ENCODE measurements at regions not wholly inside any gene's neighbourhood (a gene's known extent, or its start where the extent isn't known, plus 50 kb on each side); places are given as distances from the start of the nearest gene placed in this dataset.

DNA sequence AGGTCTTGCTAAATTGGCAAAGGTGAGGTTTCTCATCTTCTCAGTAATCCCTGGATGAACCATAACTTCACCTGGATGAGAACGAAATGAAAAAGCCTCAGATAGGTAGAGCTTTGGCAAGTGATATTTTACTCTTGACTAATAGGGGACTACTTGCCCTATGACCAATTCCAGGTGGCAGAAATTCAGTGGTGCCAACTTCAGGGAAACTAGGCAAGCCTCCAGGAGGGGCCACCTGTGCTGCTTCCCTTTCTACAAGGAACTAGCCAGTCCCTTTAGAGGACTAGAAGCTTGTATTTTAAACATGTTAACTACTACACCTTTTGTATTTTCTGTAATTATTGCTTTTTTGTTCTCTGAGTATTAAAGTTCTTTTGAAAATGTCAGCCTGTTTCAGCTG is 169.0 kb upstream of the GRIA1 start:
- WGBS, 2 donors (ENCODE audit: low coverage in 1 of 2): 58% methylated on average over 1 of the region's 1 CpG; no CpG with 5 or more reads in 1 of the 2 donors
- intact Hi-C loops (cut with DNase I; ENCODE audit: low total_unique reads): no loop called here

DNA sequence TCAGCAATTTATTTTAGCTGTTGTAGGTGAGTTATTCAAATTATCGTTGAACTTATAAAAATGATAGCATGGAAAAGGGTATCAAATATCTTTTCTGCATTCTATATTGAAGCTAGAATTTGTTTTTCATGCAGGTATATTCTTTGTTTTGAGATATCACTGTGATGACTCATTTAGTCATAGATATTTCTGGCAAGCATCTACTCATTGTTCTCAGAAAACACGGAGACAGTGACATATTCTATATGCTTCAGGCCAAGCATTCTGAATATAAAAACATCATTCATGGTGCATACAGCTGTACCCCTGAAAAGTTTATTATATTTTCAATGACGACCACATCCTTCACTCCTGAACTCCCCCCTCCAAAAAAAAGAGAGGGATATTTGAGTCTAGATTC is 150.3 kb upstream of the GRIA1 start:
- WGBS, 2 donors (ENCODE audit: low coverage in 1 of 2): 67 to 82% methylated on average over 3 of the region's 3 CpGs
- Histone ChIP-seq H3K27me3 (no peaks in the 10 kb centered on the region), H3K36me3 (no peaks in the 10 kb centered on the region), H3K9me3 (no peaks in the 10 kb centered on the region), H3K27ac (no peak overlapping the region), H3K4me1 (no peaks in the 10 kb centered on the region), H3K4me3 (no peak overlapping the region)
- intact Hi-C loops (cut with DNase I; ENCODE audit: low total_unique reads) (no loop called here), in situ Hi-C loops (cut with MboI; ENCODE audit: low pct_ligation_motif_present in 1 of 4, low pct_unique_long_range_greater_than_20kb in 1 of 4, low sequenced_read_pairs in 3 of 4) (no loop called here)
- no peak for TF ChIP-seq CTCF (IDR thresholded peaks at IDR 0.05)
- no peak for TF ChIP-seq EP300 (IDR thresholded peaks at IDR 0.05; ENCODE audit: low read depth)
- TF ChIP-seq POLR2AphosphoS5 (IDR thresholded peaks at IDR 0.05): no peak
- TF ChIP-seq POLR2A (IDR thresholded peaks at IDR 0.05): no peak
- DNase-seq: no peak

More for the DNA sequence above, 169.0 kb upstream of the GRIA1 start:
- TF ChIP-seq EP300 (IDR thresholded peaks at IDR 0.05; ENCODE audit: low read depth): no peak
- no peak for TF ChIP-seq POLR2AphosphoS5 (IDR thresholded peaks at IDR 0.05)
- no peak for TF ChIP-seq CTCF (IDR thresholded peaks at IDR 0.05)
- no peak for TF ChIP-seq POLR2A (IDR thresholded peaks at IDR 0.05)
- in situ Hi-C loops (cut with MboI; ENCODE audit: low pct_ligation_motif_present in 1 of 4, low pct_unique_long_range_greater_than_20kb in 1 of 4, low sequenced_read_pairs in 3 of 4): no loop called here
- H3K4me3 ChIP-seq: no peak overlapping the region
- H3K4me1 ChIP-seq: no peaks in the 10 kb centered on the region
- no peaks in the 10 kb centered on the region for H3K36me3 ChIP-seq
- no peak overlapping the region for H3K27ac ChIP-seq
- DNase-seq: no peak
- no peaks in the 10 kb centered on the region for H3K9me3 ChIP-seq
- no peaks in the 10 kb centered on the region for H3K27me3 ChIP-seq

- Histone ChIP-seq H3K4me1 (no peaks in the 10 kb centered on the region), H3K4me3 (no peak overlapping the region), H3K9me3 (no peaks in the 10 kb centered on the region), H3K36me3 (no peaks in the 10 kb centered on the region), H3K27me3 (no peaks in the 10 kb centered on the region), H3K27ac (no peak overlapping the region)
- in situ Hi-C loops (cut with MboI; ENCODE audit: low pct_ligation_motif_present in 1 of 4, low pct_unique_long_range_greater_than_20kb in 1 of 4, low sequenced_read_pairs in 3 of 4): no loop called here
- TF ChIP-seq CTCF (IDR thresholded peaks at IDR 0.05): no peak
- 67% methylated on average over 1 of the region's 1 CpG for WGBS, 2 donors (ENCODE audit: low coverage in 1 of 2)
- intact Hi-C loops (cut with DNase I; ENCODE audit: low total_unique reads): no loop called here
- DNase-seq: no peak
Observed at GRCh38 chr5:153340738-153341137, 149.7 kb upstream of the GRIA1 start.

GRCh38 chr5:153342487-153342886 is 148.0 kb upstream of the GRIA1 start:
- in situ Hi-C loops (cut with MboI; ENCODE audit: low pct_ligation_motif_present in 1 of 4, low pct_unique_long_range_greater_than_20kb in 1 of 4, low sequenced_read_pairs in 3 of 4): no loop called here

More at GRCh38 chr5:153342487-153342886, 148.0 kb upstream of the GRIA1 start:
- Histone ChIP-seq H3K27ac (no peak overlapping the region), H3K4me1 (no peaks in the 10 kb centered on the region), H3K27me3 (no peaks in the 10 kb centered on the region), H3K4me3 (no peak overlapping the region), H3K9me3 (no peaks in the 10 kb centered on the region), H3K36me3 (no peaks in the 10 kb centered on the region)
- no peak for DNase-seq
- WGBS, 2 donors (ENCODE audit: low coverage in 1 of 2): 55 to 73% methylated on average over 1 of the region's 1 CpG
- TF ChIP-seq POLR2A (IDR thresholded peaks at IDR 0.05): no peak
- TF ChIP-seq CTCF (IDR thresholded peaks at IDR 0.05): no peak
- no peak for TF ChIP-seq EP300 (IDR thresholded peaks at IDR 0.05; ENCODE audit: low read depth)
- no peak for TF ChIP-seq POLR2AphosphoS5 (IDR thresholded peaks at IDR 0.05)
- intact Hi-C loops (cut with DNase I; ENCODE audit: low total_unique reads): no loop called here
